Fibroblast of pulmonary artery (primary cell): ENCODE measurements at regions not wholly inside any gene's neighbourhood (a gene's known extent, or its start where the extent isn't known, plus 50 kb on each side); places are given as distances from the start of the nearest gene placed in this dataset.

ENCODE experiments used
- DNase-seq: peaks from one replicate; pipeline ENCODE4 v3.0.0-alpha.2; 2010; ENCODE audit warnings: low read depth
- H3K4me3 ChIP-seq: replicated peaks from 2 replicates; pipeline ENCODE4 v1.5.1; 2011; ENCODE audit warnings: low read depth, mild to moderate bottlenecking, control low read depth, low read length, moderate library complexity
- CTCF ChIP-seq: IDR thresholded peaks from 2 replicates; pipeline ENCODE4 v1.5.1; 2011; ENCODE audit warnings: mild to moderate bottlenecking, control low read depth, low read length, inconsistent platforms; ENCODE audit errors: missing control alignments

DNA sequence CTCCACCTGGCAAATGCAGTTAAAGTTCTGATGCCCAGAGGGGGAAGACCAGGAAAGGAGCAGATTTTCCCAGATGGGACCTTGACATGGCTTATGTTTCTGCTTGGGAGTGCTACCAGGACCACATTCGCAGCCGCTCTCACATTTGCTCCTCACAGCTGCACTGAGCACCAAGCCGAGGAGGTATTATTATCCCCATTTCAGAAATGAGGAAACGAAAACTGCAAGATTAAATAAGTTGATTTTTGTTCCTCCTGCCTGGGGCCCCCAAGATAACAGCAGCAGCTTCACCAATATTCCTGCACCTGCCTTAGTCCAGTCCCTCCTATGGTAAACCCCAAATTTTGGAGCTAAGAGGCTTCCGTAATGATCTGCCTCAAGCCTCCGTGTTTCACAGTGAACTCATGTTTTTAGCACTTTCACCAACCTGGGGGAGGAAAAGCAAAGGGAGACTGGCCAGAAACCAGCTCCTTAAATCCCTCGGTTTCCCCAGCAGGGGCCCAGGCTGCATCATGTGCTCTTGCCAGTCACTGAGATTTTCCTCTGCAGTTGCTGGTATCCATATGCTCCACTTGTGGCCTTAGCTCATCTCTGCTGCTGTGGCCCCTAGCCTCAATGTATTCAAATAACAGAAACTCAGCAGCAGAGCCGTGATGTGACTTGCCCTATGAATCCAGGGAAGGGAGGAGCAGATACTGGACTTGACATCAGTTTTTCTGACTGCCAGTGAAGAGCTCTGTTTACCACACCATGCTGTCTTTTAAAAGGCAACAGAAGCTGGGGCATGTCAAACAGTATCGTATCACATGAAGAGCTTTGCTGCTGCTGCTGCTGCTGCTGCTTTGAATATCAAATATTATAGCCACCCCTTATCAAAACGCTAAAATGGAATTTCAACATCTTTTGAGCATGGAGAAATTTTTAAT lies 95.5 kb upstream of the KLHL13 start:
- H3K4me3 ChIP-seq: no peak overlapping the region
- no peak for DNase-seq
- TF ChIP-seq CTCF: no peak

DNA sequence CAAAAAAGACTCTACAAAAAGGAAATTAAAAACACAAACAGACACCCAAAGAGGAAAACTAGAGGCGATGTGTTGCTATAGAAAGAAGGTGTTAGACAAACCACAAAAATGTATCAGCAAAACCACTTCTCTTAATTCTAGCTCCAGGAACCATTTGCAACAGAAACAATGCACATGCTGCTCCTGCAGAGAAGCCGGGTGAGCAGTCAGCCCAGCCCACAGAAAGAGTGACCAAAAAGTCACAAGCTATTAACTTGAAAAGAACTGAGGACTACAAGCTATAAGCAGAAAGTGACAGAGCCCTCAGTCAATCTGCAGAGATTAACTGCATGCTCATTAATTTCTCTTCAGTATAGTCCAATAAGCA lies 96.2 kb upstream of the KLHL13 start:
- no peak for DNase-seq
- no peak overlapping the region for H3K4me3 ChIP-seq
- TF ChIP-seq CTCF: no peak

DNA sequence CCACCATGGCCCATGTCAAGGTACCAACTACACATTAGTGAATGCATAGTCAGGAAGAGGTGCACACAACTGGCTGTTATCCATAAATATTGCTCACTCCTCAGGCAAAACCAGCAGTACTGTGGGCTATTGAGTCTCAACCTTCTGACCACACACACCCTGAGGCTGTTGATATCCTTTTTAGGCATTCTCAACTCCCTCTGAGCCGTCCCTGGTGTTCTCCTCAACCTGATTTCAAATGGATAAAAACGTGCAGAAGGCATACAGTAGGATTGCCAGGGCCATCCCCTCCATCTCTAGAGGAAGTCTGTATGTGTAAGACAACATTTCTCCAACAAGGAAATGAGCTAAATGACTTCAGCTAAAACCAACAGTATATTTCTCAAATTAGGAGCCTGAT lies 98.7 kb upstream of the KLHL13 start:
- no peak for TF ChIP-seq CTCF
- no peak overlapping the region for H3K4me3 ChIP-seq
- no peak for DNase-seq

DNA sequence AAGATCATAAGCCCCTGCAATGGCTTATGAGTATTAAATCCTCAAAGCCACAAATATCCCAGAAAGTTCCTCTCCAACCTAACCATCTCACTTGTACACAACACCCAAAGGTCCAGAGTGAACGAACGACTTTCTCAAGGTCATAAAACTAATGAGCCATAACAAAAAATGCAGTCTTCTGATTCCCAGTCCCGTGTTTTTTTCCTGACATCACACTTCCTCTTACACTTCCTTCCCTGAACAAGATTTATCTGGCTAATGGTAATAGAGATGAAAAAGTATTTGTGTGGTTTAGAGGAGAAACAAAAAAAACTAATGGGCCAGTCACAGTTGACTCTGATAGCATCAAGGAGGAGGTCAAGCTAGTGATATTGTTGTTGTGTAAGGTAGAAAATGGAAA lies 99.5 kb upstream of the KLHL13 start:
- no peak for TF ChIP-seq CTCF
- no peak overlapping the region for H3K4me3 ChIP-seq
- DNase-seq: peak; percentile 3

DNA sequence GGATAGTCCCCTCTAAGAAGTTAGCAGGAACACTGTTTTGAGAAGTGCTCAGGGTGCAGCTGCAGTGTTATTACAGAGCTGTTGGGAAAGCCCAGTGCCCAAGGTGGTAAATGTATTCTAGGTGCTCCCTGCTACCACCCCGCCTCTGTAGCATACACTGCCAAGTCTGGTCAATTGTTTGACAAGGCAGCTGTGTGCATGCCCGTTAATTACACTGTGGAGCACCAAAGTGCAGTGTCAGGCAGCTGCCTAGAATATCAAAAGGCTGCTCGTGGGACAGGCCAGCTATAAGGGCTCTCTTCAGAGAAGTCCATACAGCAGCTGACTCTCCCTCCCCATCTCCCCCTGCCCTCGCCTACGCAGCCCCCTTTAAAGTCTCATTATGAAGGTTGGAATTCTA lies 99.9 kb upstream of the KLHL13 start:
- no peak for DNase-seq
- no peak for TF ChIP-seq CTCF
- H3K4me3 ChIP-seq: no peak overlapping the region

DNA sequence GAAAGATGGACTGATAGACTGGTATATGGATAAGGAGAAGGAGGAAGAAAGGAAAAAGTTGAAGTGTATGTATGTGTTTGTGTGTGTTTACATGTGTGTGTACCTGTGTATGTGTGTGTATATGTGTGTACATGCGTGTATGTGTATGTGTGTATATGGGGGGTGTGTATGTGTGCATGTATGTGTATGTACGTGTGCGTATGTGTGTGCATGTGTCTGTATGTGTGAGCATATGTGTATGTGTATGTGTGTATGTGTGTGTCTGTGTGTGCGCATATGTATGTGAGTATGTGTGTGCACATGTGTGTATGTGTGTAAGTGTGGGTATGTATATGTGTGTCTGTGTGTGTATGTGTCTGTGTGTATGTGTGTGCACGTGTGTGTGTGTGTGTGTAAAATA lies 101.5 kb upstream of the KLHL13 start:
- DNase-seq: no peak
- H3K4me3 ChIP-seq: no peak overlapping the region
- TF ChIP-seq CTCF: no peak

DNA sequence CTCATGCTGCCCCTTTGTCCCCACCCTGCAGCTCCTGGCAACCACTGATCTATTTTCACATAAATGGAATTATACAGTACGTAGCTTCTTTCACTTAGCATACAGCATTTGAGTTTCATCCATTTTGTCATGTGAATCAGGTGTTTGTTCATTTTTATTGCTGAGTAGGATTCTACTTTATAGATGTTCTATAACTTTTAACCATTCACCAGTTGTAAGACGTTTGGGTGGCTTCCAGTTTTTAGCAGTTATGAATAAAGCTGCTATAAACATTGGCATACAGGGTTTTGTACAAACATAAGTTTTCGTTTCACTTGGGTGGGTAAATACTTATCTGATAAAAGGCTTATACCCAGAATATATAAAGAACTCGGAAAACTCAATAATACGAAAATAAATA lies 102.3 kb upstream of the KLHL13 start:
- no peak for TF ChIP-seq CTCF
- no peak for DNase-seq
- H3K4me3 ChIP-seq: no peak overlapping the region
